Prostate gland (tissue), 2 donors: ENCODE measurements at regions not wholly inside any gene's neighbourhood (a gene's known extent, or its start where the extent isn't known, plus 50 kb on each side); places are given as distances from the start of the nearest gene placed in this dataset.

Experiments
- DNase-seq: peaks from one replicate; pipeline ENCODE4 v3.0.0-alpha.2; 2019; ENCODE audit warnings: low spot score
- H3K27ac ChIP-seq, 2 donors: fragments of 200-600 bp; sonication (generic); 2 replicates each; pipeline ENCODE4 v1.5.1; 2017 to 2019
- H3K27me3 ChIP-seq: fragments of 200-600 bp; sonication (generic); replicated peaks from 2 replicates; pipeline ENCODE4 v1.5.1; 2019; ENCODE audit not compliant: insufficient read depth
- H3K36me3 ChIP-seq, 2 donors: fragments of 200-600 bp; sonication (generic); 1 replicate in 1 of 2; 2 replicates in 1 of 2; pipeline versions ENCODE4 v1.5.1 to v1.8.1; 2017 to 2019
- H3K4me1 ChIP-seq: fragments of 200-600 bp; sonication (generic); replicated peaks from 2 replicates; pipeline ENCODE4 v1.5.1; 2019
- H3K4me3 ChIP-seq, 2 donors: fragments of 200-600 bp; sonication (generic); 2 replicates each; pipeline ENCODE4 v1.5.1; 2017 to 2019
- H3K9me3 ChIP-seq: fragments of 200-600 bp; sonication (generic); 2 replicates; pipeline ENCODE4 v1.5.1; 2017
- CTCF ChIP-seq, 4 experiments: fragments of 200-600 bp in 2 of 4; fragments of 450-650 bp in 2 of 4; sonication (generic) in 2 of 4; IDR thresholded peaks; 1 replicate in 3 of 4; 2 replicates in 1 of 4; pipeline ENCODE4 v1.5.1; 2016 to 2019; ENCODE audit warnings: antibody characterized with exemption in 4 of 4, mild to moderate bottlenecking in 2 of 4, moderate library complexity in 2 of 4
- POLR2A ChIP-seq: fragments of 450-650 bp; IDR thresholded peaks from one replicate; pipeline ENCODE4 v1.6.1; 2016; ENCODE audit warnings: antibody characterized with exemption, mild to moderate bottlenecking
- POLR2AphosphoS5 ChIP-seq: sonication (generic); formaldehyde crosslinking; IDR thresholded peaks from one replicate; pipeline ENCODE4 v1.6.1; 2017; ENCODE audit warnings: antibody characterized with exemption
- WGBS: methylation state at CpG from one replicate; pipeline ENCODE4 v1.1.5; 2018; 5-methylcytosine and 5-hydroxymethylcytosine counted together
- intact Hi-C: fragments of 100-400 bp; cut with DNase I; formaldehyde crosslinking; loops from one replicate; pipeline ENCODE4 v1.14.2; 2022

- Histone ChIP-seq H3K27ac (no peak overlapping the region), H3K4me1 (no peaks in the 10 kb centered on the region), H3K9me3 (no peaks in the 10 kb centered on the region), H3K4me3 (no peak overlapping the region), H3K27me3 (peaks cover 5% of the 10 kb centered on the region), H3K36me3 (no peaks in the 10 kb centered on the region)
- intact Hi-C loops, result no loop called here
- no peak for DNase-seq
- WGBS, result 81% methylated on average over 8 of the region's 8 CpGs
- TF ChIP-seq CTCF (IDR thresholded peaks at IDR 0.05) (no peak), POLR2AphosphoS5 (no peak), POLR2A (no peak)
These were observed 150.2 kb downstream of the FOXD2 start for GRCh38 chr1:47587891-47588582.

- no peak for DNase-seq
- no peak overlapping the region for H3K27ac ChIP-seq
- no peak overlapping the region for H3K4me3 ChIP-seq
- H3K27me3 ChIP-seq, result peaks cover 11% of the 10 kb centered on the region
- intact Hi-C loops, result no loop called here
- WGBS, result 78% methylated on average over 8 of the region's 8 CpGs
- H3K36me3 ChIP-seq, result no peaks in the 10 kb centered on the region
- no peak for TF ChIP-seq POLR2AphosphoS5
- no peak for TF ChIP-seq POLR2A
- TF ChIP-seq CTCF (IDR thresholded peaks at IDR 0.05), result no peak
- no peaks in the 10 kb centered on the region for H3K9me3 ChIP-seq
- no peaks in the 10 kb centered on the region for H3K4me1 ChIP-seq
These were observed 152.8 kb downstream of the FOXD2 start for GRCh38 chr1:47590523-47591225.

DNA sequence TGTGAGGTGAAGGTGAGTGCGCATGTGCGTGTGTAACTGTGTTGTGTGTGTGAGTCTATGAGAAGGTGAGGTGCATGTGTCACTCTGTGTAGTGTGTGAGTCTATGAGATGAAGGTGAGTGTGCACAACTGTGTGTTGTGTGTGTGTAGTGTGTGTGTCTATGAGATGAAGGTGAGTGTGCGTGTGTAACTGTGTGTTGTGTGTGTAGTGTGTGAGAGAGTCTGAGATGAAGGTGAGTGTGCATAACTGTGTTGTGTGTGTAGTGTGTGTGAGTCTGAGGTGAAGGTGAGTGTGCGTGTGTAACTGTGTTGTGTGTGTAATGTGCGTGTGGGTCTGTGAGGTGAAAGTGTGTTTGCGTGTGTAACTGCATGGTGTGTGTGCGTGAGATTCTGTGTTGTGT lies 154.0 kb downstream of the FOXD2 start:
- H3K4me1 ChIP-seq, result no peaks in the 10 kb centered on the region
- H3K4me3 ChIP-seq, result no peak overlapping the region
- WGBS, result 93% methylated on average over 7 of the region's 7 CpGs
- no peaks in the 10 kb centered on the region for H3K36me3 ChIP-seq
- TF ChIP-seq POLR2AphosphoS5 (no peak), CTCF (IDR thresholded peaks at IDR 0.05) (no peak), POLR2A (no peak)
- no peak for DNase-seq
- H3K27ac ChIP-seq, result no peak overlapping the region
- peaks cover 11% of the 10 kb centered on the region for H3K27me3 ChIP-seq
- intact Hi-C loops, result no loop called here
- no peaks in the 10 kb centered on the region for H3K9me3 ChIP-seq

GRCh38 chr1:47592296-47593012 lies 154.6 kb downstream of the FOXD2 start:
- Histone ChIP-seq H3K27ac (no peak overlapping the region), H3K27me3 (peaks cover 11% of the 10 kb centered on the region), H3K9me3 (no peaks in the 10 kb centered on the region), H3K36me3 (no peaks in the 10 kb centered on the region), H3K4me3 (no peak overlapping the region), H3K4me1 (no peaks in the 10 kb centered on the region)
- intact Hi-C loops, result no loop called here
- no peak for DNase-seq
- WGBS, result 80% methylated on average over 14 of the region's 15 CpGs
- no peak for TF ChIP-seq POLR2AphosphoS5
- no peak for TF ChIP-seq CTCF (IDR thresholded peaks at IDR 0.05)
- no peak for TF ChIP-seq POLR2A
